Uterus (tissue), 3 donors: ENCODE measurements at regions not wholly inside any gene's neighbourhood (a gene's known extent, or its start where the extent isn't known, plus 50 kb on each side); places are given as distances from the start of the nearest gene placed in this dataset.

ENCODE experiments used
- DNase-seq, 2 donors: peaks; one replicate each; pipeline ENCODE4 v3.0.0-alpha.2; 2019 to 2020
- H3K27ac ChIP-seq, 2 donors: fragments of 200-600 bp; sonication (generic); 1 replicate in 1 of 2; 2 replicates in 1 of 2; pipeline ENCODE4 v1.5.1; 2016 to 2018
- H3K27me3 ChIP-seq, 2 donors: fragments of 200-600 bp; sonication (generic); one replicate each; pipeline ENCODE4 v1.5.1; 2018 to 2019; ENCODE audit warnings: control low read depth in 1 of 2
- H3K36me3 ChIP-seq, 2 donors: fragments of 200-600 bp; sonication (generic); one replicate each; pipeline ENCODE4 v1.5.1; 2019; ENCODE audit warnings: control low read depth in 1 of 2
- H3K4me1 ChIP-seq, 2 donors: fragments of 200-600 bp; sonication (generic); one replicate each; pipeline ENCODE4 v1.5.1; 2018 to 2019; ENCODE audit warnings: control low read depth in 1 of 2
- H3K4me3 ChIP-seq, 2 donors: fragments of 200-600 bp; sonication (generic); 1 replicate in 1 of 2; 2 replicates in 1 of 2; pipeline ENCODE4 v1.5.1; 2018 to 2019; ENCODE audit warnings: mild to moderate bottlenecking in 1 of 2
- H3K9me3 ChIP-seq, 2 donors: fragments of 200-600 bp; sonication (generic); one replicate each; pipeline ENCODE4 v1.5.1; 2019; ENCODE audit warnings: control low read depth in 1 of 2
- POLR2A ChIP-seq, 2 donors: fragments of 450-650 bp; IDR thresholded peaks; one replicate each; pipeline ENCODE4 v1.6.1; 2016; ENCODE audit warnings: antibody characterized with exemption in 2 of 2, mild to moderate bottlenecking in 1 of 2, moderate library complexity in 1 of 2
- intact Hi-C: fragments of 100-400 bp; cut with DNase I; formaldehyde crosslinking; loops from one replicate; pipeline ENCODE4 v1.15.1; 2023; ENCODE audit warnings: low total_unique reads
- TF ChIP-seq, protein P1 (sequence below), 4 experiments: fragments of 200-600 bp in 2 of 4; fragments of 450-650 bp in 2 of 4; sonication (generic) in 2 of 4; IDR thresholded peaks; one replicate each; pipeline ENCODE4 v1.5.1; 2016 to 2019; ENCODE audit warnings: antibody characterized with exemption in 4 of 4, mild to moderate bottlenecking in 2 of 4, moderate library complexity in 1 of 4
- donor health status: DM: yes; HTN: yes; CAD: no.

- H3K36me3 ChIP-seq = no peaks in the 10 kb centered on the region
- H3K4me1 ChIP-seq = no peaks in the 10 kb centered on the region
- no peak overlapping the region for H3K27ac ChIP-seq
These were observed 96.8 kb upstream of the KLF12 start for GRCh38 chr13:74230984-74231501.

GRCh38 chr13:74229242-74229641 is 95.0 kb upstream of the KLF12 start:
- Histone ChIP-seq H3K36me3 (no peaks in the 10 kb centered on the region), H3K9me3 (no peaks in the 10 kb centered on the region), H3K27me3 (no peaks in the 10 kb centered on the region), H3K27ac (no peak overlapping the region), H3K4me1 (no peaks in the 10 kb centered on the region), H3K4me3 (no peak overlapping the region)
- no peak for DNase-seq
- TF ChIP-seq, protein P1, sequence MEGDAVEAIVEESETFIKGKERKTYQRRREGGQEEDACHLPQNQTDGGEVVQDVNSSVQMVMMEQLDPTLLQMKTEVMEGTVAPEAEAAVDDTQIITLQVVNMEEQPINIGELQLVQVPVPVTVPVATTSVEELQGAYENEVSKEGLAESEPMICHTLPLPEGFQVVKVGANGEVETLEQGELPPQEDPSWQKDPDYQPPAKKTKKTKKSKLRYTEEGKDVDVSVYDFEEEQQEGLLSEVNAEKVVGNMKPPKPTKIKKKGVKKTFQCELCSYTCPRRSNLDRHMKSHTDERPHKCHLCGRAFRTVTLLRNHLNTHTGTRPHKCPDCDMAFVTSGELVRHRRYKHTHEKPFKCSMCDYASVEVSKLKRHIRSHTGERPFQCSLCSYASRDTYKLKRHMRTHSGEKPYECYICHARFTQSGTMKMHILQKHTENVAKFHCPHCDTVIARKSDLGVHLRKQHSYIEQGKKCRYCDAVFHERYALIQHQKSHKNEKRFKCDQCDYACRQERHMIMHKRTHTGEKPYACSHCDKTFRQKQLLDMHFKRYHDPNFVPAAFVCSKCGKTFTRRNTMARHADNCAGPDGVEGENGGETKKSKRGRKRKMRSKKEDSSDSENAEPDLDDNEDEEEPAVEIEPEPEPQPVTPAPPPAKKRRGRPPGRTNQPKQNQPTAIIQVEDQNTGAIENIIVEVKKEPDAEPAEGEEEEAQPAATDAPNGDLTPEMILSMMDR (IDR thresholded peaks at IDR 0.05) = no peak
- no peak for TF ChIP-seq POLR2A (IDR thresholded peaks at IDR 0.05)
- intact Hi-C loops = no loop called here

More at GRCh38 chr13:74230984-74231501, 96.8 kb upstream of the KLF12 start:
- no peaks in the 10 kb centered on the region for H3K27me3 ChIP-seq
- intact Hi-C loops = no loop called here
- no peak for DNase-seq
- H3K9me3 ChIP-seq = no peaks in the 10 kb centered on the region
- TF ChIP-seq, protein P1 (IDR thresholded peaks at IDR 0.05) = no peak
- no peak for TF ChIP-seq POLR2A (IDR thresholded peaks at IDR 0.05)
- no peak overlapping the region for H3K4me3 ChIP-seq

DNA sequence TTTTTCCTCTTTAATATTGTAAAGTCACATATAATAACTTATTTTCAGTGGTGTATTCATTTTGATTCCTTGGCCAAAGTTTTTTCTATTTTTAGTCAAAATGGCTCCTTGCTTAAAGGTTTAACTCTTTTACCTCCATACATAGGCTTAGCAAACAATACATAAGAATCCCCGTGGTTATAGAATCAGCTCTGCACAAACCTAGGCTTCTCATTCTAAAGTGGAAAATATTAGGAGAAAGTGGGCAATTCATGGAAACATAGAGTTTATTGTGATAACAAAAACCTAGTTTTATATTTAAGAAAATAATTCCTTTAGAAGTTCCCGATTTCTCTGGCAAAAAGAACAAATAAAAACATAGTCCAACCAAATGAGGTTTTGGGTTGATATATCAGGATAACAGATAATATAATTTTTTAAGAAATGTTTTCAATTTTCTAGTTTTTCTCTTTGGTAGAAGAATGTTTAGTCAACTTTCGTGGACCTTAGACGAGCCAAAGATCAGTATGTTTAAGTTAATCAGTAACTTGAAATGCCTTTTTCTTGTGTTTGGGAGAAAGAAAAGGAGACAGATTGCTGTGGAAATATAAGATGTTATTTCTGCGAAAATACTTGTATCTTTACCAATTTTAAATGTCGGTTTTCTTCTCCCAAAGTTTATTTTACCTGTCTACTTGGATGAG is 93.4 kb upstream of the KLF12 start:
- Histone ChIP-seq H3K4me1 (no peaks in the 10 kb centered on the region), H3K36me3 (no peaks in the 10 kb centered on the region), H3K4me3 (no peak overlapping the region), H3K27me3 (no peaks in the 10 kb centered on the region), H3K27ac (no peak overlapping the region), H3K9me3 (no peaks in the 10 kb centered on the region)
- TF ChIP-seq, protein P1 (IDR thresholded peaks at IDR 0.05) = no peak
- no peak for TF ChIP-seq POLR2A (IDR thresholded peaks at IDR 0.05)
- intact Hi-C loops = no loop called here
- DNase-seq = no peak

DNA sequence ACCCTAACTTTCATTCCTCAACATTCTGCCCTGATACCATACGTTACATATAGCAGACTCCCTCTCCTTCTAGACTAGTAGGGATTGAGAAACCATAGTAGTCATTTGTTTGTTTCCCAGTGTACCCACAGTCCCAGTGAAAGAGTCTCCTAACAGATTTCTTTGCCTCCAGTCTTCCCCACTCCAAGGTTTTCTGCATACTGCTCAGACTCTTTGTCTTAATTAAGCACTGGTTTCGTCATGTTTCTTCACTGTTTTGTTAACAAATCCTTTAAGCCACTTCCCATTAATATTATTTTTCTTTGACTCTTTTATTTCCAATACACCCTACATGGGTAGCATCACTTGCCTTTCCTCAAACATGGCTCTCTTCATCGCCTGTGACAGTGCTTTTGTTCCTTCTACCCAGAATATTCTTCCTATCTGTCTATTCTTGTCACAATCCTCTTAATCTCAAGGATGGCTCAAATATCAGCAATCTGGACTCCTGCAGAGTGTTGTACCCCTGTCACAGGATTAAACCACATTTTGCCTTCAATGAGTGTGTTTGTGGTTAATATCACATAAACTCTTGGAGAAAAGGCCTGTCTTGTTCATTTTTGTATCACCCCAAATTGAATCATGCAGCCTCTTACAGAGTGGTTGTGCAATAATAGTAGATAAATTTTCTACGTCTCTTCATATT is 92.7 kb upstream of the KLF12 start:
- no peak for TF ChIP-seq POLR2A (IDR thresholded peaks at IDR 0.05)
- TF ChIP-seq, protein P1 (IDR thresholded peaks at IDR 0.05) = no peak
- no peak overlapping the region for H3K27ac ChIP-seq
- intact Hi-C loops = no loop called here
- H3K9me3 ChIP-seq = no peaks in the 10 kb centered on the region
- no peaks in the 10 kb centered on the region for H3K27me3 ChIP-seq
- H3K36me3 ChIP-seq = no peaks in the 10 kb centered on the region
- DNase-seq = no peak
- no peaks in the 10 kb centered on the region for H3K4me1 ChIP-seq
- H3K4me3 ChIP-seq = no peak overlapping the region

DNA sequence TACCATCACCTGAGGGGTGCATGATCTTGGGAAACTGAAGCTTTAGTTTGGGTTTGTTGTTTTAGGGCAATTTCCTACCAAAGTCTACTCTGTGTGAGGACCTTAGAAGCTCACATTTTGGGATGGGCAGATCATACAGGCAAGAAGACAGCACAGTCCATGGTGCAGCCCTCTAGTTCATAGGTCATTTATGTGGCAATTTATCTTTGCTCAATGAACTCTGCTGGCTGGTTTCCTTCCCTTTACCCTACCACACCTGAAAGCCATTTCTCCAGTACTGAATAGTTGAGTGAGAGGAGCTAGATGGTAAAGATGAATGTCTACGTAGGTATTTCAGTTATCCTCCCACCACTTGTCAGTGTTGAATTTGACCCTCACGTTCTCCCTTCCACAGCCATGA is 87.5 kb upstream of the KLF12 start:
- Histone ChIP-seq H3K9me3 (no peaks in the 10 kb centered on the region), H3K27ac (no peak overlapping the region), H3K4me3 (no peak overlapping the region), H3K4me1 (no peaks in the 10 kb centered on the region), H3K27me3 (no peaks in the 10 kb centered on the region), H3K36me3 (no peaks in the 10 kb centered on the region)
- intact Hi-C loops = no loop called here
- DNase-seq = no peak
- TF ChIP-seq, protein P1 (IDR thresholded peaks at IDR 0.05) = no peak
- TF ChIP-seq POLR2A (IDR thresholded peaks at IDR 0.05) = no peak
